CD4-positive, alpha-beta T cell (primary cell): ENCODE measurements at regions not wholly inside any gene's neighbourhood (a gene's known extent, or its start where the extent isn't known, plus 50 kb on each side); places are given as distances from the start of the nearest gene placed in this dataset.

ENCODE experiments used
- ATAC-seq: fragments of 200-7000 bp; cut with Tn5 transposase; one replicate; pipeline ENCODE4 v1.10.0; 2022; ENCODE audit warnings: mild to moderate bottlenecking; ENCODE audit not compliant: poor library complexity
- CTCF ChIA-PET: fragments of 350-600 bp; sonication (Branson Sonifier 250); formaldehyde crosslinking; loops from one replicate; lab custom pipeline; 2021; ENCODE audit warnings: antibody characterized with exemption, inconsistent platforms; lab: Charles Lee
- POLR2A ChIA-PET: fragments of 350-600 bp; sonication (Branson Sonifier 250); formaldehyde crosslinking; loops from one replicate; lab custom pipeline; 2021; ENCODE audit warnings: antibody characterized with exemption, inconsistent platforms; lab: Charles Lee
- DNase-seq, 14 experiments: peaks; one replicate each; pipeline ENCODE4 v3.0.0-alpha.2; 2013 to 2020; ENCODE audit warnings: mixed read lengths in 2 of 14
- H3K27ac ChIP-seq, 2 donors: one replicate each; pipeline versions ENCODE4 v1.5.1 to v1.7.0; 2013; ENCODE audit warnings: low read length in 2 of 2, low read depth in 1 of 2, mild to moderate bottlenecking in 1 of 2
- H3K27me3 ChIP-seq, 2 experiments: 1 replicate in 1 of 2; 2 replicates in 1 of 2; pipeline versions ENCODE4 v1.6.1 to v1.7.0; 2013; ENCODE audit warnings: low read length in 2 of 2, control low read depth in 1 of 2, mild to moderate bottlenecking in 1 of 2, moderate library complexity in 1 of 2; ENCODE audit not compliant: insufficient read depth in 2 of 2, control insufficient read depth in 1 of 2
- H3K36me3 ChIP-seq: one replicate; pipeline ENCODE4 v1.6.1; 2013; ENCODE audit warnings: low read length, control low read depth; ENCODE audit not compliant: insufficient read depth
- H3K4me1 ChIP-seq: one replicate; pipeline ENCODE4 v1.6.1; 2013; ENCODE audit warnings: low read length, control low read depth; ENCODE audit not compliant: insufficient read depth
- H3K4me3 ChIP-seq: one replicate; pipeline ENCODE4 v1.5.1; 2013; ENCODE audit warnings: mild to moderate bottlenecking, low read length, moderate library complexity
- H3K9me3 ChIP-seq, 2 experiments: 1 replicate in 1 of 2; 2 replicates in 1 of 2; pipeline versions ENCODE4 v1.6.1 to v1.7.0; 2013; ENCODE audit warnings: low read length in 2 of 2, mild to moderate bottlenecking in 2 of 2, control low read depth in 1 of 2, moderate library complexity in 1 of 2; ENCODE audit not compliant: control insufficient read depth in 1 of 2, insufficient read depth in 1 of 2
- H3K27ac Mint-ChIP-seq: one replicate; pipeline ENCODE4 v1.8.0; 2020; ENCODE audit warnings: mixed read lengths
- H3K27me3 Mint-ChIP-seq: one replicate; pipeline ENCODE4 v1.8.0; 2021; ENCODE audit warnings: mixed read lengths
- H3K36me3 Mint-ChIP-seq: one replicate; pipeline ENCODE4 v1.8.0; 2021; ENCODE audit warnings: low read depth, mixed read lengths
- H3K4me1 Mint-ChIP-seq: one replicate; pipeline ENCODE4 v1.8.0; 2021; ENCODE audit warnings: low read depth, mixed read lengths
- H3K4me3 Mint-ChIP-seq: one replicate; pipeline ENCODE4 v1.8.0; 2020; ENCODE audit warnings: mild to moderate bottlenecking, mixed read lengths
- H3K9me3 Mint-ChIP-seq: one replicate; pipeline ENCODE4 v1.8.0; 2020; ENCODE audit warnings: mixed read lengths
- CTCF ChIP-seq: fragments of 200-600 bp; IDR thresholded peaks from one replicate; pipeline ENCODE4 v1.8.0; 2022; ENCODE audit warnings: antibody characterized with exemption, mild to moderate bottlenecking
- intact Hi-C, 2 experiments: fragments of 100-400 bp; cut with DNase I in 1 of 2; cut with micrococcal nuclease in 1 of 2; formaldehyde crosslinking; loops; one replicate each; pipeline versions ENCODE4 v1.15.1 to v1.9.0; 2023 to 2025; cut with DNase I, micrococcal nuclease

- Mint-ChIP-seq H3K9me3 (no peaks in the 10 kb centered on the region), H3K36me3 (no peaks in the 10 kb centered on the region), H3K4me3 (no peak overlapping the region), H3K27ac (no peak overlapping the region), H3K27me3 (peaks cover 31% of the 10 kb centered on the region), H3K4me1 (no peaks in the 10 kb centered on the region)
- no peak for TF ChIP-seq CTCF
- Histone ChIP-seq H3K27ac (no peak overlapping the region), H3K9me3 (no peaks in the 10 kb centered on the region), H3K36me3 (no peaks in the 10 kb centered on the region), H3K27me3 (peaks cover 0 to 9% of the 10 kb centered on the region in 2 experiments), H3K4me1 (no peaks in the 10 kb centered on the region), H3K4me3 (no peak overlapping the region)
- DNase-seq, result no peak
- intact Hi-C loops, result no loop called here
- ChIA-PET POLR2A (no interaction called here), CTCF (no interaction called here)
- no peak for ATAC-seq
Measured at GRCh38 chr3:124381575-124382333, 348.5 kb upstream of the UMPS start.

GRCh38 chr3:124383051-124383450, 347.2 kb upstream of the UMPS start:
- POLR2A ChIA-PET, result no interaction called here
- Histone ChIP-seq H3K9me3 (no peaks in the 10 kb centered on the region), H3K36me3 (no peaks in the 10 kb centered on the region), H3K27ac (no peak overlapping the region), H3K27me3 (peaks cover 0 to 9% of the 10 kb centered on the region in 2 experiments), H3K4me3 (no peak overlapping the region), H3K4me1 (no peaks in the 10 kb centered on the region)
- no peaks in the 10 kb centered on the region for H3K9me3 Mint-ChIP-seq
- no peak overlapping the region for H3K4me3 Mint-ChIP-seq
- no peak for DNase-seq
- no peaks in the 10 kb centered on the region for H3K4me1 Mint-ChIP-seq
- no peak for ATAC-seq
- no peak for TF ChIP-seq CTCF
- CTCF ChIA-PET, result no interaction called here
- H3K27me3 Mint-ChIP-seq, result peaks cover 35% of the 10 kb centered on the region
- no peaks in the 10 kb centered on the region for H3K36me3 Mint-ChIP-seq
- H3K27ac Mint-ChIP-seq, result no peak overlapping the region
- intact Hi-C loops, result no loop called here

DNA sequence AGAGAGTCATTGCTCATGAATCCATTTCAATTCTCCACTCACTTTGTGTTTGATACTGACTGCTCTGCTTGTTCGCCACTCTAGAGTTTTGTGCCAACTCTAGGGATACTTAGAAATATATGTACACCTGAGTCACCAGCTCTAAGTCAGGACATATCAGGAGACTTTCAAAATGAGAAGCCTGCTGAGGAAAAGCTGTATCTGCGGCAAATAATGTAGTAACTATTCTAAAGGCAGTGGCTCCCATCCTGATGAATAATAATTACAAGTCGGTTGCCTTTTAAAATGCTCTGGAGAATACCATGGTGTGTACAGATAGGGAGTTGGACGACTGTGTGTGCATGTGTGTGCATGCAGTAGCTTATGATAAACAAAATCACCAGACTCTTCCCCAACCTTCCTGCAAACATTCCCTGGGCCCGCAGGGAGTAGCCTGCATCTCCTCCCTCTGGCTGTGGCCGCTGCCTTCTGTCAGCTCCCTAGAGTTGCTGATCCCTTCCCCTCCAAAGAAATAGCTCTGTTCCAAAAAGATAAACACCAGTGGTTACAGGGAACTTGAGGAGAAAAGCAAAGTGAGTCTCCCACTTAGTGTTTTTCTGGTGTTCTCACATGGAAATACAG, 346.3 kb upstream of the UMPS start:
- ChIA-PET POLR2A (no interaction called here), CTCF (no interaction called here)
- H3K36me3 ChIP-seq, result no peaks in the 10 kb centered on the region
- Mint-ChIP-seq H3K4me1 (no peaks in the 10 kb centered on the region), H3K36me3 (no peaks in the 10 kb centered on the region), H3K27me3 (peaks cover 41% of the 10 kb centered on the region), H3K27ac (no peak overlapping the region), H3K4me3 (no peak overlapping the region), H3K9me3 (no peaks in the 10 kb centered on the region)
- TF ChIP-seq CTCF, result no peak
- no peaks in the 10 kb centered on the region for H3K9me3 ChIP-seq
- DNase-seq (no peak), ATAC-seq (no peak)
- peaks cover 0 to 9% of the 10 kb centered on the region in 2 experiments for H3K27me3 ChIP-seq
- no peak overlapping the region for H3K27ac ChIP-seq
- H3K4me1 ChIP-seq, result no peaks in the 10 kb centered on the region
- no peak overlapping the region for H3K4me3 ChIP-seq
- intact Hi-C loops, result no loop called here
